ENCODE measurements at regions not wholly inside any gene's neighbourhood (a gene's known extent, or its start where the extent isn't known, plus 50 kb on each side); places are given as distances from the start of the nearest gene placed in this dataset.

GRCh38 chr9:107094370-107094769 is 188.7 kb upstream of the RAD23B start:
- TF ChIP-seq CTCF (IDR thresholded peaks at IDR 0.05; ENCODE audit: low read depth, low read length): no peak
- H3K4me3 ChIP-seq (ENCODE audit: low read depth, low read length): no peak overlapping the region
- in situ Hi-C loops (cut with HindIII; ENCODE audit: low sequenced_read_pairs): no loop called here
- DNase-seq (ENCODE audit: low read depth, low spot score): no peak

- TF ChIP-seq CTCF (IDR thresholded peaks at IDR 0.05; ENCODE audit: low read depth, low read length): no peak
- no peak overlapping the region for H3K4me3 ChIP-seq (ENCODE audit: low read depth, low read length)
- in situ Hi-C loops (cut with HindIII; ENCODE audit: low sequenced_read_pairs): no loop called here
- no peak for DNase-seq (ENCODE audit: low read depth, low spot score)
Measured at GRCh38 chr9:107100591-107100990, 182.5 kb upstream of the RAD23B start.

GRCh38 chr9:107102011-107102410 is 181.1 kb upstream of the RAD23B start:
- in situ Hi-C loops (cut with HindIII; ENCODE audit: low sequenced_read_pairs): no loop called here
- no peak overlapping the region for H3K4me3 ChIP-seq (ENCODE audit: low read depth, low read length)
- no peak for TF ChIP-seq CTCF (IDR thresholded peaks at IDR 0.05; ENCODE audit: low read depth, low read length)
- DNase-seq (ENCODE audit: low read depth, low spot score): no peak

GRCh38 chr9:107103621-107104020 is 179.5 kb upstream of the RAD23B start:
- in situ Hi-C loops (cut with HindIII; ENCODE audit: low sequenced_read_pairs): no loop called here
- H3K4me3 ChIP-seq (ENCODE audit: low read depth, low read length): no peak overlapping the region
- DNase-seq (ENCODE audit: low read depth, low spot score): no peak
- no peak for TF ChIP-seq CTCF (IDR thresholded peaks at IDR 0.05; ENCODE audit: low read depth, low read length)

- in situ Hi-C loops (cut with HindIII; ENCODE audit: low sequenced_read_pairs): no loop called here
- TF ChIP-seq CTCF (IDR thresholded peaks at IDR 0.05; ENCODE audit: low read depth, low read length): no peak
- no peak overlapping the region for H3K4me3 ChIP-seq (ENCODE audit: low read depth, low read length)
- DNase-seq (ENCODE audit: low read depth, low spot score): no peak
Measured at GRCh38 chr9:107105784-107106183, 177.3 kb upstream of the RAD23B start.

GRCh38 chr9:107106416-107106815 is 176.7 kb upstream of the RAD23B start:
- no peak for TF ChIP-seq CTCF (IDR thresholded peaks at IDR 0.05; ENCODE audit: low read depth, low read length)
- DNase-seq (ENCODE audit: low read depth, low spot score): no peak
- in situ Hi-C loops (cut with HindIII; ENCODE audit: low sequenced_read_pairs): no loop called here
- H3K4me3 ChIP-seq (ENCODE audit: low read depth, low read length): no peak overlapping the region
